Upper lobe of left lung (tissue), 4 donors: ENCODE measurements at regions not wholly inside any gene's neighbourhood (a gene's known extent, or its start where the extent isn't known, plus 50 kb on each side); places are given as distances from the start of the nearest gene placed in this dataset.

ENCODE experiments used
- EP300 ChIP-seq, 4 donors: sonication (generic); formaldehyde crosslinking; IDR thresholded peaks; one replicate each; pipeline ENCODE4 v1.5.1; 2017; ENCODE audit warnings: antibody characterized with exemption in 4 of 4, control low read depth in 2 of 4
- POLR2A ChIP-seq, 4 donors: fragments of 450-650 bp; IDR thresholded peaks; one replicate each; pipeline ENCODE4 v1.5.1; 2016 to 2017; ENCODE audit warnings: antibody characterized with exemption in 4 of 4, mild to moderate bottlenecking in 2 of 4
- POLR2AphosphoS5 ChIP-seq, 2 donors: sonication (generic); formaldehyde crosslinking; IDR thresholded peaks; one replicate each; pipeline ENCODE4 v1.5.1; 2017; ENCODE audit warnings: antibody characterized with exemption in 2 of 2
- TF ChIP-seq, protein P1 (sequence below), 6 experiments: fragments of 450-650 bp in 4 of 6; fragments of 200-600 bp in 2 of 6; sonication (generic) in 2 of 6; IDR thresholded peaks; one replicate each; pipeline ENCODE4 v1.5.1; 2016 to 2019; ENCODE audit warnings: antibody characterized with exemption in 6 of 6

DNA sequence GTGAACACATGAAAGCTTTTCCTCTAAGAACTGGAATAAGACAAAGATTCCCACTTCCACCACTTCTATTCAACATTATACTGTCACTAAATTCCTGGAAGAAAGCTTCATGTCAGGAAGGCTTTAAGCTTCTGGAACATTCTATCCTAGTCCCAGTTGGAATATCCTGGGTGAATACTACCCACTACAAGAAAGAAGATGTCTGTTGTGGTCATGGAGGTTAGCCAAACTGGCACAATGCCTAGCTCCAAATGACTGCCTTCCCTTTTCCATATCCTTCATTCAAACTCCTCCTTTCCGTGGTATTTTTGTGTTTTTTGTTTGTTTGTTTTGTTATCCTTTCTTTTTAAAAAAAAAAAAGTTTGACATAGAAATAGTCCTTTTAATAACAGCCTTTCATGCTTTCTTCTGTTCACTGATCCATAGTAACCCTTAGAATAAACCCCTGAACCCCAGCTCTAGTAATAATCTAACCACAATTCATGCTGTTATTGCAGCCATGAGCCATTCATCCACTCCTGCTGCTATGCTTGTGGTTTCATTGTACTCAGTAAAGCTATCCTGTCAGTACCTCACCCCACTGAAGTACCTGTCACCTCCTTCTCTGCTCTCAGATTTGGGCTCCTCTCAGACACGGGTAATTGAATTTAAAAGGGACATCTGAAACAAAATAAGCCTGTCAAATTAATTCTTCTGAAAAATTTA is 447.5 kb downstream of the IGSF11 start:
- TF ChIP-seq EP300 (IDR thresholded peaks at IDR 0.05) = no peak
- TF ChIP-seq, protein P1, sequence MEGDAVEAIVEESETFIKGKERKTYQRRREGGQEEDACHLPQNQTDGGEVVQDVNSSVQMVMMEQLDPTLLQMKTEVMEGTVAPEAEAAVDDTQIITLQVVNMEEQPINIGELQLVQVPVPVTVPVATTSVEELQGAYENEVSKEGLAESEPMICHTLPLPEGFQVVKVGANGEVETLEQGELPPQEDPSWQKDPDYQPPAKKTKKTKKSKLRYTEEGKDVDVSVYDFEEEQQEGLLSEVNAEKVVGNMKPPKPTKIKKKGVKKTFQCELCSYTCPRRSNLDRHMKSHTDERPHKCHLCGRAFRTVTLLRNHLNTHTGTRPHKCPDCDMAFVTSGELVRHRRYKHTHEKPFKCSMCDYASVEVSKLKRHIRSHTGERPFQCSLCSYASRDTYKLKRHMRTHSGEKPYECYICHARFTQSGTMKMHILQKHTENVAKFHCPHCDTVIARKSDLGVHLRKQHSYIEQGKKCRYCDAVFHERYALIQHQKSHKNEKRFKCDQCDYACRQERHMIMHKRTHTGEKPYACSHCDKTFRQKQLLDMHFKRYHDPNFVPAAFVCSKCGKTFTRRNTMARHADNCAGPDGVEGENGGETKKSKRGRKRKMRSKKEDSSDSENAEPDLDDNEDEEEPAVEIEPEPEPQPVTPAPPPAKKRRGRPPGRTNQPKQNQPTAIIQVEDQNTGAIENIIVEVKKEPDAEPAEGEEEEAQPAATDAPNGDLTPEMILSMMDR (IDR thresholded peaks at IDR 0.05) = no peak
- no peak for TF ChIP-seq POLR2A (IDR thresholded peaks at IDR 0.05)
- TF ChIP-seq POLR2AphosphoS5 (IDR thresholded peaks at IDR 0.05) = no peak
